ENCODE measurements at regions not wholly inside any gene's neighbourhood (a gene's known extent, or its start where the extent isn't known, plus 50 kb on each side); places are given as distances from the start of the nearest gene placed in this dataset.

- no peaks in the 10 kb centered on the region for H3K4me1 Mint-ChIP-seq (ENCODE audit: low read depth)
- H3K27me3 Mint-ChIP-seq (ENCODE audit: low read depth), result peaks cover 31% of the 10 kb centered on the region
- H3K9me3 Mint-ChIP-seq (ENCODE audit: low read depth), result no peaks in the 10 kb centered on the region
- no peak overlapping the region for H3K4me3 Mint-ChIP-seq (ENCODE audit: unreplicated experiment)
- no peak overlapping the region for H3K27ac Mint-ChIP-seq (ENCODE audit: unreplicated experiment)
- no peak for TF ChIP-seq CTCF (IDR thresholded peaks at IDR 0.05)
- no peaks in the 10 kb centered on the region for H3K36me3 Mint-ChIP-seq (ENCODE audit: low read depth)
- no peak for DNase-seq (ENCODE audit: low spot score)
These were observed 136.5 kb downstream of the TFCP2L1 start for GRCh38 chr2:121148481-121148880.

- Mint-ChIP-seq H3K9me3 (ENCODE audit: low read depth) (no peaks in the 10 kb centered on the region), H3K27me3 (ENCODE audit: low read depth) (peaks cover 32% of the 10 kb centered on the region), H3K4me3 (ENCODE audit: unreplicated experiment) (no peak overlapping the region), H3K36me3 (ENCODE audit: low read depth) (no peaks in the 10 kb centered on the region), H3K4me1 (ENCODE audit: low read depth) (no peaks in the 10 kb centered on the region), H3K27ac (ENCODE audit: unreplicated experiment) (no peak overlapping the region)
- no peak for DNase-seq (ENCODE audit: low spot score)
- no peak for TF ChIP-seq CTCF (IDR thresholded peaks at IDR 0.05)
These were observed 135.6 kb downstream of the TFCP2L1 start for GRCh38 chr2:121149384-121149783.

- no peak overlapping the region for H3K4me3 Mint-ChIP-seq (ENCODE audit: unreplicated experiment)
- peaks cover 35% of the 10 kb centered on the region for H3K27me3 Mint-ChIP-seq (ENCODE audit: low read depth)
- no peaks in the 10 kb centered on the region for H3K9me3 Mint-ChIP-seq (ENCODE audit: low read depth)
- TF ChIP-seq CTCF (IDR thresholded peaks at IDR 0.05), result no peak
- DNase-seq (ENCODE audit: low spot score), result no peak
- no peak overlapping the region for H3K27ac Mint-ChIP-seq (ENCODE audit: unreplicated experiment)
- no peaks in the 10 kb centered on the region for H3K4me1 Mint-ChIP-seq (ENCODE audit: low read depth)
- H3K36me3 Mint-ChIP-seq (ENCODE audit: low read depth), result no peaks in the 10 kb centered on the region
These were observed 134.9 kb downstream of the TFCP2L1 start for GRCh38 chr2:121150126-121150525.

GRCh38 chr2:121150713-121151112 is 134.3 kb downstream of the TFCP2L1 start:
- Mint-ChIP-seq H3K9me3 (ENCODE audit: low read depth) (no peaks in the 10 kb centered on the region), H3K4me3 (ENCODE audit: unreplicated experiment) (no peak overlapping the region), H3K27ac (ENCODE audit: unreplicated experiment) (no peak overlapping the region), H3K36me3 (ENCODE audit: low read depth) (no peaks in the 10 kb centered on the region), H3K27me3 (ENCODE audit: low read depth) (peaks cover 35% of the 10 kb centered on the region), H3K4me1 (ENCODE audit: low read depth) (no peaks in the 10 kb centered on the region)
- DNase-seq (ENCODE audit: low spot score), result no peak
- no peak for TF ChIP-seq CTCF (IDR thresholded peaks at IDR 0.05)

- Mint-ChIP-seq H3K36me3 (ENCODE audit: low read depth) (peaks cover under 1% of the 10 kb centered on the region), H3K9me3 (ENCODE audit: low read depth) (no peaks in the 10 kb centered on the region), H3K27me3 (ENCODE audit: low read depth) (peaks cover 35% of the 10 kb centered on the region), H3K4me1 (ENCODE audit: low read depth) (no peaks in the 10 kb centered on the region), H3K27ac (ENCODE audit: unreplicated experiment) (no peak overlapping the region), H3K4me3 (ENCODE audit: unreplicated experiment) (no peak overlapping the region)
- no peak for TF ChIP-seq CTCF (IDR thresholded peaks at IDR 0.05)
- DNase-seq (ENCODE audit: low spot score), result no peak
These were observed 133.5 kb downstream of the TFCP2L1 start for GRCh38 chr2:121151311-121152109.
